ENCODE measurements at regions not wholly inside any gene's neighbourhood (a gene's known extent, or its start where the extent isn't known, plus 50 kb on each side); places are given as distances from the start of the nearest gene placed in this dataset.
"Not testable (repeated sequence)": the region's sequence is repeated elsewhere in the genome, so short reads cannot be mapped to it uniquely, and the experiment has no call there.

DNA sequence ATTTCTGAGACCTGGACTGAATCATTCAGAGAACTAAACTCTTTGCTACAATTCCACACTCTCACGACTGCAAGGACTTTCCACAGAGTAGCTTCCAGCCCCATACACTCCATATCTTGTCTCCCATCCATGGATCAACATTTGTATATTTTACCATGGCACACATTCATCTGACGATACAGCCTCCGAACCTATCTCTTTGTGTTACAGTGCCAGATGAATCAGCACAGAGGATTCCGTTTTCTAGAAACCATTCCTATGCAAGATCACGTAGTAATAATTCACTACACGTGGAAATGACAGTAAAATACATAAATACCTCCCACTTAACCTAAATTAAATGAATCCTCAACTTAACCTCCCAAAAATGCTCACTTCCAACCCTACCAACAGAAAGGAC, 110.0 kb upstream of the PRDX6 start:
- POLR2A ChIA-PET: no interaction called here
- DNase-seq (ENCODE audit: low read depth in 1 of 2, low spot score in 1 of 2) (no peak), FAIRE-seq (no peak), ATAC-seq (no peak)
- WGBS (ENCODE audit: missing lambda C conversion rate): 52% methylated on average over 6 of the region's 6 CpGs
- CTCF ChIA-PET: no interaction called here
- Histone ChIP-seq H3K4me2 (no peak overlapping the region), H3K4me1 (no peaks in the 10 kb centered on the region), H3K4me3 (no peak overlapping the region), H3K27ac (no peak overlapping the region), H3K9me3 (no peaks in the 10 kb centered on the region)
- TF ChIP-seq FOSB (CRISPR knock-in tag; IDR thresholded peaks at IDR 0.05) (no peak), SMC3 (IDR thresholded peaks at IDR 0.05) (no peak), ZC3H11A (IDR thresholded peaks at IDR 0.05) (no peak), ZNF302 (CRISPR knock-in tag; IDR thresholded peaks at IDR 0.05) (no peak), HOXA7 (CRISPR knock-in tag; IDR thresholded peaks at IDR 0.05) (no peak), BHLHE40 (IDR thresholded peaks at IDR 0.05; ENCODE audit: low read depth, low read length) (no peak), NFE2L2 (conservative IDR thresholded peaks at IDR 0.05; ENCODE audit: low read length) (no peak), HEYL (CRISPR knock-in tag; IDR thresholded peaks at IDR 0.05) (no peak), RCOR1 (IDR thresholded peaks at IDR 0.05; ENCODE audit: low read depth, low read length) (no peak), JUN (IDR thresholded peaks at IDR 0.05) (no peak), RFX5 (IDR thresholded peaks at IDR 0.05) (no peak), PHF8 (IDR thresholded peaks at IDR 0.05; ENCODE audit: borderline replicate concordance, low read depth) (no peak), HOXB13 (CRISPR knock-in tag; IDR thresholded peaks at IDR 0.05; ENCODE audit: low read depth) (no peak), CBX2 (IDR thresholded peaks at IDR 0.05; ENCODE audit: borderline replicate concordance, low read depth) (no peak)
- TF ChIP-seq, protein P1, sequence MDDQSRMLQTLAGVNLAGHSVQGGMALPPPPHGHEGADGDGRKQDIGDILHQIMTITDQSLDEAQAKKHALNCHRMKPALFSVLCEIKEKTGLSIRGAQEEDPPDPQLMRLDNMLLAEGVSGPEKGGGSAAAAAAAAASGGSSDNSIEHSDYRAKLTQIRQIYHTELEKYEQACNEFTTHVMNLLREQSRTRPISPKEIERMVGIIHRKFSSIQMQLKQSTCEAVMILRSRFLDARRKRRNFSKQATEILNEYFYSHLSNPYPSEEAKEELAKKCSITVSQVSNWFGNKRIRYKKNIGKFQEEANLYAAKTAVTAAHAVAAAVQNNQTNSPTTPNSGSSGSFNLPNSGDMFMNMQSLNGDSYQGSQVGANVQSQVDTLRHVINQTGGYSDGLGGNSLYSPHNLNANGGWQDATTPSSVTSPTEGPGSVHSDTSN (IDR thresholded peaks at IDR 0.05): no peak
- TF ChIP-seq, protein P2, sequence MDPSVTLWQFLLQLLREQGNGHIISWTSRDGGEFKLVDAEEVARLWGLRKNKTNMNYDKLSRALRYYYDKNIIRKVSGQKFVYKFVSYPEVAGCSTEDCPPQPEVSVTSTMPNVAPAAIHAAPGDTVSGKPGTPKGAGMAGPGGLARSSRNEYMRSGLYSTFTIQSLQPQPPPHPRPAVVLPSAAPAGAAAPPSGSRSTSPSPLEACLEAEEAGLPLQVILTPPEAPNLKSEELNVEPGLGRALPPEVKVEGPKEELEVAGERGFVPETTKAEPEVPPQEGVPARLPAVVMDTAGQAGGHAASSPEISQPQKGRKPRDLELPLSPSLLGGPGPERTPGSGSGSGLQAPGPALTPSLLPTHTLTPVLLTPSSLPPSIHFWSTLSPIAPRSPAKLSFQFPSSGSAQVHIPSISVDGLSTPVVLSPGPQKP (IDR thresholded peaks at IDR 0.05; ENCODE audit: low read depth, low read length): no peak
- TF ChIP-seq, protein P3, sequence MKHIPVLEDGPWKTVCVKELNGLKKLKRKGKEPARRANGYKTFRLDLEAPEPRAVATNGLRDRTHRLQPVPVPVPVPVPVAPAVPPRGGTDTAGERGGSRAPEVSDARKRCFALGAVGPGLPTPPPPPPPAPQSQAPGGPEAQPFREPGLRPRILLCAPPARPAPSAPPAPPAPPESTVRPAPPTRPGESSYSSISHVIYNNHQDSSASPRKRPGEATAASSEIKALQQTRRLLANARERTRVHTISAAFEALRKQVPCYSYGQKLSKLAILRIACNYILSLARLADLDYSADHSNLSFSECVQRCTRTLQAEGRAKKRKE (CRISPR knock-in tag; IDR thresholded peaks at IDR 0.05; ENCODE audit: low read depth): no peak
- TF ChIP-seq, protein P4, sequence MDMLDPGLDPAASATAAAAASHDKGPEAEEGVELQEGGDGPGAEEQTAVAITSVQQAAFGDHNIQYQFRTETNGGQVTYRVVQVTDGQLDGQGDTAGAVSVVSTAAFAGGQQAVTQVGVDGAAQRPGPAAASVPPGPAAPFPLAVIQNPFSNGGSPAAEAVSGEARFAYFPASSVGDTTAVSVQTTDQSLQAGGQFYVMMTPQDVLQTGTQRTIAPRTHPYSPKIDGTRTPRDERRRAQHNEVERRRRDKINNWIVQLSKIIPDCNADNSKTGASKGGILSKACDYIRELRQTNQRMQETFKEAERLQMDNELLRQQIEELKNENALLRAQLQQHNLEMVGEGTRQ (IDR thresholded peaks at IDR 0.05): no peak

DNA sequence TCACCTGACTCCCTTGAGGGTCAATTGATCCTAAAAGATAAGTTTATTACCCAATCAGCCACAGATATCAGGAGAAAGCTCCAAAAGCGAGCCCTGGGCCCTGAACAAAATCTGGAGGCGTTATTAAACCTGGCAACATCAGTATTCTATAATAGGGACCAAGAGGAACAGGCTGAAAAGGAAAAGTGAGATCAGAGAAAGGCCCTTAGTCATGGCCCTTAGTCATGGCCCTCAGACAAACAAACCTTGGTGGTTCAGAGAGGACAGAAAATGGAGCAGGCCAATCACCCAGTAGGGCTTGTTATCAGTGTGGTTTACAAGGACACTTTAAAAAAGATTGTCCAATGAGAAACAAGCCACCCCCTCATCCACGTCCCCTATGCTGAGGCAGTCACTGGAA, 106.5 kb upstream of the PRDX6 start:
- 45% methylated on average over 3 of the region's 3 CpGs for WGBS (ENCODE audit: missing lambda C conversion rate)
- H3K27ac ChIP-seq; CTCF ChIA-PET; H3K4me2 ChIP-seq; H3K4me3 ChIP-seq; ATAC-seq; POLR2A ChIA-PET; H3K9me3 ChIP-seq; FAIRE-seq; H3K4me1 ChIP-seq; DNase-seq (ENCODE audit: low read depth in 1 of 2, low spot score in 1 of 2): not testable (repeated sequence)

DNA sequence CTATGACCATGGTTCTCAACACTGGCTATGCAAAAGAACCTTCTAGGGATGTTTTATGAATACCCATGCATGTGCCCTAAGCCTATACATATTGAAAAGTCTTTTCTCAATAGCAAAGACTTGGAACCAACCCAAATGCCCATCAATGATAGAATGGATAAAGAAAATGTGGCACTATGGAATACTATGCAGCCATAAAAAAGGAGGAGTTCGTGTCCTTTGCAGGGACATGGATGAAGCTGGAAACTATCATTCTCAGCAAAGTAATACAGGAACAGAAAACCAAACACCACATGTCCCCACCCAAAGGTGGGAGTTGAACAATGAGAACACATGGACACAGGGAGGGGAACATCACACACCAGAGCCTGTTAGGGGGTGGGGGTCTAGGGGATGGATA, 101.1 kb upstream of the PRDX6 start:
- FAIRE-seq; POLR2A ChIA-PET; H3K4me3 ChIP-seq; H3K9me3 ChIP-seq; DNase-seq (ENCODE audit: low read depth in 1 of 2, low spot score in 1 of 2); H3K4me1 ChIP-seq; H3K27ac ChIP-seq; H3K4me2 ChIP-seq; ATAC-seq: not testable (repeated sequence)
- CTCF ChIA-PET: interaction anchor here (0.7 kb wide), 1 partner anchor 55 kb away, joined by 3 read pairs; no protein-coding TSS in a partner anchor
- WGBS (ENCODE audit: missing lambda C conversion rate): 0% methylated on average over 1 of the region's 1 CpG

DNA sequence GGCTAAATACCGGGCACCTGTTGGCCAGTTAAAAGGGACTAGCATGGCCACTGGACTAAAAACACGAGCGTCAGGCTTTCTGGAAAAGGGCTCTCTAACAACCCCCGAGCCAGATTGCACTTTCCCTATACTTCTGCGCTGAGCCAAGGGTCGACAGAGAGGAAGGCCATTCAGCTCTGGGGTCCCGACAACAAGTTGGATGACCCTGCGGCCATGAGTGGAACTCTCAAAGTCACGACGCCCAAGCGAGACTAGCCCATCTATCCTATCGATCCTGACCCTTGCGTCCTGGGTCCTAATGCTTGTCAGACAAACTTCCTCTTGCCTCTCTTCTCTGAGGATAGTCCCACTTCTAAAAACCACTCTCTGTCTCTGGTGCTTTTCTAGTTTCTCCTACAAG, 99.9 kb upstream of the PRDX6 start:
- WGBS (ENCODE audit: missing lambda C conversion rate): 76% methylated on average over 13 of the region's 13 CpGs
- ChIA-PET CTCF (no interaction called here), POLR2A (no interaction called here)
- ATAC-seq: no peak
- no peak overlapping the region for H3K4me3 ChIP-seq
- no peak for TF ChIP-seq EHMT2 (IDR thresholded peaks at IDR 0.05; ENCODE audit: low read depth)
- TF ChIP-seq KDM1A (IDR thresholded peaks at IDR 0.05; ENCODE audit: low read depth): no peak
- no peak for TF ChIP-seq FOSB (CRISPR knock-in tag; IDR thresholded peaks at IDR 0.05)
- TF ChIP-seq SMC3 (IDR thresholded peaks at IDR 0.05): no peak
- no peak for TF ChIP-seq TP53 (CRISPR knock-in tag; IDR thresholded peaks at IDR 0.05)
- no peak for TF ChIP-seq SREBF2 (IDR thresholded peaks at IDR 0.05)
- H3K9me3 ChIP-seq: 0 out of 3 replicates have a peak, but pooled peaks cover 6% of the 10 kb centered on the region
- no peaks in the 10 kb centered on the region for H3K4me1 ChIP-seq
- no peak overlapping the region for H3K4me2 ChIP-seq
- no peak for FAIRE-seq
- no peak overlapping the region for H3K27ac ChIP-seq
- no peak for DNase-seq (ENCODE audit: low read depth in 1 of 2, low spot score in 1 of 2)
